HUES48 (cell line): ENCODE measurements at regions not wholly inside any gene's neighbourhood (a gene's known extent, or its start where the extent isn't known, plus 50 kb on each side); places are given as distances from the start of the nearest gene placed in this dataset.
"Not testable (repeated sequence)": the region's sequence is repeated elsewhere in the genome, so short reads cannot be mapped to it uniquely, and the experiment has no call there.

Experiments used
- H3K27ac ChIP-seq: one replicate; pipeline ENCODE4 v1.7.0; 2013; ENCODE audit warnings: low read depth, low read length, inconsistent platforms
- H3K27me3 ChIP-seq: 2 replicates; pipeline ENCODE4 v1.6.1; 2013; ENCODE audit warnings: mild to moderate bottlenecking, low read length; ENCODE audit not compliant: control insufficient read depth, insufficient read depth
- H3K36me3 ChIP-seq: 2 replicates; pipeline ENCODE4 v1.6.1; 2013; ENCODE audit warnings: low read length; ENCODE audit not compliant: control insufficient read depth, insufficient read depth
- H3K4me1 ChIP-seq: 2 replicates; pipeline ENCODE4 v1.6.1; 2013; ENCODE audit warnings: mild to moderate bottlenecking, low read length; ENCODE audit not compliant: control insufficient read depth, insufficient read depth
- H3K4me3 ChIP-seq: 2 replicates; pipeline ENCODE4 v1.5.1; 2013; ENCODE audit warnings: mild to moderate bottlenecking, low read depth, low read length
- H3K9ac ChIP-seq: 2 replicates; pipeline ENCODE4 v1.6.1; 2013; ENCODE audit warnings: mild to moderate bottlenecking, low read depth, low read length, moderate library complexity
- H3K9me3 ChIP-seq: 2 replicates; pipeline ENCODE4 v1.6.1; 2013; ENCODE audit warnings: low read length; ENCODE audit not compliant: control insufficient read depth, insufficient read depth

DNA sequence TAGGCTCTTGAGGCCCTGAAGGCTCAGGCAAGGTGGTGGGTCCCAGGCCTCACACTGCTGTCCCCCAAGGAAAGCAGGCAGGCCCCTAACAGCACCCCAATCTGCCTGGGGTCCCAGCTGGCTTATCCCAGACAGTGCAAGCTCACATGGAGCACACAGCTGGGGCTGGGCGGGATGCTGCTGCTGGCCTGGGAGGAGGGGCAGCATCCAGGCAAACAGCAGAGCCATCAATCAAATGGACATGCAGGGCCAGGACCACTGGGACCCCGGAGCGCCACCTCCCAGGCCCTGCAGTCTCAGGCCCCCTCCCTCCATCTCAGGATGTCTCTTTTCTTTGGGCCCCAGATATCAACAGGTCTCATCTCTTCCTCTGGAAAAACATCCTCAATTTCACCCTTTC is 140.3 kb downstream of the BRD1 start:
- Histone ChIP-seq H3K4me1 (no peaks in the 10 kb centered on the region), H3K36me3 (no peaks in the 10 kb centered on the region), H3K9me3 (no peaks in the 10 kb centered on the region), H3K27me3 (no peaks in the 10 kb centered on the region), H3K27ac (no peak overlapping the region), H3K9ac (no peak overlapping the region), H3K4me3 (no peak overlapping the region)

DNA sequence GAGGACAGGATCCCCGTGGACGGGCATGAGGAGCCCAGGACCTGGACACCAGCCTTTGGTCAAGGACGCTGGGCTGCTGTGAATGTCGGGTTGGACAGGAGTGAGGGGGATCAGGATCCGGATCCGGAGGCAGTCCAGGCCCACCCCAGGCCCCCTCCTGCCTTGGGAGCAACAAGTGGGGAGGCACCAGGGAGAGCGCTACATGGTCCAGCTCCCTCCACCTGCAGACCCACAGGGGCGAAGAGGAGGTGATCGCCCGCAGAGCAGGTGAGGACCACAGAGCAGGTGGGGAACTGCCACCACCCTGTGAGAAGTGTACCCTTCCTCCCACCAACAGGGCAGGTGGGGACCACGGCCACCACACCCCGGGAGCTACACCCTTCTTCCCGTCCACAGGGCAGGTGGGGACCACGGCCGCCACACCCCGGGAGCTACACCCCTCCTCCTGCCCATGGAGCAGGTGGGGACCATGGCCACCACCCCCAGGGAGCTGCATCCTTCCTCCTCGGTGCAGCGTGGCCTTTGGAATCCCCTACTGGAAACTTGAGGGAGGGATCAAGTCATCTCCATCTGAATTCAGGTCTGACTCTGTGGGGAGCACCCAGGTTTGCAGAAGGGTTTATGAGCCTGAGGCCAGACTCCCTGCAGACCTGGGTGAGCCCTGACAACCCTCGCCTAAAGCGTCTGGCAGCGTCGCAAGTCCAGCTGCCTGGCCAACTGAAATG is 141.0 kb downstream of the BRD1 start:
- no peak overlapping the region for H3K4me3 ChIP-seq
- H3K9me3 ChIP-seq, result no peaks in the 10 kb centered on the region
- H3K9ac ChIP-seq, result no peak overlapping the region
- H3K27me3 ChIP-seq, result no peaks in the 10 kb centered on the region
- no peak overlapping the region for H3K27ac ChIP-seq
- H3K36me3 ChIP-seq, result no peaks in the 10 kb centered on the region
- no peaks in the 10 kb centered on the region for H3K4me1 ChIP-seq

DNA sequence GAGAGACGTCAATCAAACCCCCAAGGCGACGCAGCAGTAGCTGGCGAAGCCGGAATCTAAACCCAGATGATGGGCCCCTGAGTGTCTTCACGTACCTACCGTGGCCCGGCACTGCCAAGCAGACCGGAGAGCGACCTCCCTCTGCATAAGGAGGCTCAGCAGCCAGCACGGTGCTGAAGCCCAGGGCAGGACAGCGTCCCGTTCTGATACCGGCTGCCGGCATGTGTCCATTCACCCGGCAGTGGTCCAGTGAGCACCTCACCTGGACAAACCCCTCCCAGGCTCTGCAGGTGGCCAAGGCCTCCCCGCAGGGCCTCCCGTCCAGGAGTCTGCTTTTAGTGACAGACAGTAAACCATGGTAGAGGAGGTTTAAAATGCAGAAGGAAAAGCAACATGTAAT is 142.0 kb downstream of the BRD1 start:
- H3K36me3 ChIP-seq, result no peaks in the 10 kb centered on the region
- no peaks in the 10 kb centered on the region for H3K4me1 ChIP-seq
- H3K4me3 ChIP-seq, result no peak overlapping the region
- no peaks in the 10 kb centered on the region for H3K27me3 ChIP-seq
- no peak overlapping the region for H3K9ac ChIP-seq
- H3K9me3 ChIP-seq, result no peaks in the 10 kb centered on the region
- H3K27ac ChIP-seq, result no peak overlapping the region

DNA sequence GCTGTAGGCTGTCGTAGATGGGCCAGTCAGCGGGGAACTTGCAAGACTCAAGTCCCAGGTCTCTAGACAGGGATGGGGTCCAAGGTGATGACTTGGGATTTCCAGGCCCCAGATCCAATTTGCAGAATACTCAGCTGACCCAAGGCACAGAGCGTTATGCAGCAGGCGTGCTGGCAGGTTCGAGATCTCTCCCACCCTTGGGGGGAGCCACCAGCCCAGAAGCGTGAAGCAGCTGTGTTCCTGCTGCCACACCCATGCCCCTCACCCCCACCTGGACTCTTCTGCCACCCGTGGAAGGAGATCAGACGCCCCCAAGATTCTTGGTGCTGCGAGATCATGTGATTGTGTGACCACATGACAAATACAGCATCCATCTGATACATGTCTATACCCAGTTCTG is 142.6 kb downstream of the BRD1 start:
- no peaks in the 10 kb centered on the region for H3K27me3 ChIP-seq
- H3K4me3 ChIP-seq, result no peak overlapping the region
- no peaks in the 10 kb centered on the region for H3K9me3 ChIP-seq
- no peaks in the 10 kb centered on the region for H3K4me1 ChIP-seq
- H3K36me3 ChIP-seq, result no peaks in the 10 kb centered on the region
- no peak overlapping the region for H3K27ac ChIP-seq
- H3K9ac ChIP-seq, result no peak overlapping the region

DNA sequence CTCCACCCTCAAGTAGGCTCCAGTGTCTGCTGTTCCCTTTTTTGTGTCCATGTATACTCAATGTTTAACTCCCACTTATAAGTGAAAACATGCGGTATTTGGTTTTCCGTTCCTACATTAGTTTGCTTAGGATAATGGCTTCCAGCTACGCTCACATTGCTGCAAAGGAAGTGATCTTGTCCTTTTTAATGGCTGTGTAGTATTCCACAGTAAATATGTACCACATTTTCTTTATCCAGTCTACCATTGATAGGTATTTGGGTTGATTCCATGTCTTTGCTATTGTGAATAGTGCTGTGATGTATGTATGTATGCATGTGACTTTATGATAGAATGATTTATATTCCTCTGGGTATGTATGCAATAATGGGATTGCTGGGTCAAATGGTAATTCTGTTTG is 144.6 kb downstream of the BRD1 start:
- H3K4me1 ChIP-seq, result no peaks in the 10 kb centered on the region
- no peaks in the 10 kb centered on the region for H3K27me3 ChIP-seq
- no peak overlapping the region for H3K27ac ChIP-seq
- no peak overlapping the region for H3K4me3 ChIP-seq
- no peak overlapping the region for H3K9ac ChIP-seq
- no peaks in the 10 kb centered on the region for H3K9me3 ChIP-seq
- no peaks in the 10 kb centered on the region for H3K36me3 ChIP-seq

DNA sequence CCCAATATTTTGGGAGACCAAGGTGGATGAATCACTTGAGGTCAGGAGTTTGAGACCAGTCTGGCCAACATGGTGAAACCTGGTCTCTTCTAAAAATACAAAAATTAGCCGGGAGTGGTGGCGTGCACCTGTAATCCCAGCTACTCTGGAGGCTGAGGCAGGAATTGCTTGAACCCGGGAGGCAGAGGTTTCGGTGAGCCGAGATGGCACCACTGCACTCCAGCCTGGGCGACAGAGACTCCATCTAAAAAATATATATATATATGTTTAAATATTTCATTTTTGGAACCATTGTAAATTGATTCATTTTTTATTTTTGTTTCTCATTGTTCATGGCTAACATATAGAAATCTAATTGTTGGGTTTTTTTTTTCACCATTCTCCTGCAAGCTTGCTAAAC is 146.9 kb downstream of the BRD1 start:
- H3K9me3 ChIP-seq, result not testable (repeated sequence)

DNA sequence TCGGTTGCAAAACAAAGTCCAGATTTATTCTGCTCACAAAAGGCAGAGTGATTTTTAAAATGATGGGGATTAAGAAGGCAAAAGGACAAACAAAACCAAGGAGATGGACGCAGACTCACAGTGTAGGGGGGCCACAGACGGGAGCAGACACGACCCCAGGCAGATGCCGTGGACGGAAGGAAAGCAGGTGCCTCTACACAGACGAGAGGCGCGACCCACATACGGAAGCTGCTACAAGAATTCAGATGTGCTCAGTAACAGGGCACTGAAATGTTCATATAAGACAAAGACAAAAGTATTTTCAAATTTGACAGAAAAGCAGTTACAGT is 148.9 kb downstream of the BRD1 start:
- Histone ChIP-seq H3K27ac (no peak overlapping the region), H3K9ac (no peak overlapping the region), H3K27me3 (peaks cover 9% of the 10 kb centered on the region)

More for the DNA sequence above, 146.9 kb downstream of the BRD1 start:
- not testable (repeated sequence) for H3K4me3 ChIP-seq, H3K27me3 ChIP-seq, H3K9ac ChIP-seq, H3K27ac ChIP-seq, H3K36me3 ChIP-seq, H3K4me1 ChIP-seq

DNA sequence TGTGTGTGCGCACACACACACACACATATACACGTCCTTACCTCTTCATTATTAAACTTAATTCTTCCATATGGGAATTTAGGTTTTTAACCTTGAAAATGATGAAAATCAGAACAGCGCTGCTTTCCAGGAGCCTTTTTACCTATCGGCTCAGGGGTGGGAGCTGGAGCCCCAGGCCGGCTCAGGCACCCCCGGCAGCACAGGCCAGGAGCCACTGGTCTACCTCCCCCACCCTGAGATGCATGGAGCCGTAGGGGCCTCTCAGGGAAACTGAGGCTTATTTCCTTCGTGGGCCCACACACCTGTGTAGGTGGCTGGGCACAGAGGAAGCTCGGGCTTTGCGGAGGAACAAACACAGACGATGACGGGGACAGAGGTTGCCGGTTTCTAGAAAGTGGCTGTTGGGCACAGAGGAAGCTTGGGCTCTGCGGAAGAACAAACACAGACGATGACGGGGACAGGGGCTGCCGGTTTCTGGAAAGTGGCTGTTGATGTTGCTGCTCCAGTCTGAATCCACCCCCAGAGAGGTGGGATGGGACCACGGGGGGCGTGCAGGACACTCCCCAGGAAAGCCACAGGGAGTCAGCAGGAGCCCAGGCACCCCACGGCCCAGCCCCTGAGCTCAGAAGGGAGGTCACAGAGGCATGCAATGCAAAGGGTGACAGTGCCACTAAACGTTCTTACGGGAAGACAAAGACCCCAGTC is 149.4 kb downstream of the BRD1 start:
- Histone ChIP-seq H3K27ac (no peak overlapping the region), H3K4me3 (no peak overlapping the region), H3K4me1 (no peaks in the 10 kb centered on the region), H3K9me3 (no peaks in the 10 kb centered on the region), H3K36me3 (no peaks in the 10 kb centered on the region), H3K27me3 (peaks cover 11% of the 10 kb centered on the region), H3K9ac (no peak overlapping the region)

More for the DNA sequence above, 148.9 kb downstream of the BRD1 start:
- H3K4me3 ChIP-seq, result no peak overlapping the region
- no peaks in the 10 kb centered on the region for H3K36me3 ChIP-seq
- no peaks in the 10 kb centered on the region for H3K4me1 ChIP-seq
- no peaks in the 10 kb centered on the region for H3K9me3 ChIP-seq

DNA sequence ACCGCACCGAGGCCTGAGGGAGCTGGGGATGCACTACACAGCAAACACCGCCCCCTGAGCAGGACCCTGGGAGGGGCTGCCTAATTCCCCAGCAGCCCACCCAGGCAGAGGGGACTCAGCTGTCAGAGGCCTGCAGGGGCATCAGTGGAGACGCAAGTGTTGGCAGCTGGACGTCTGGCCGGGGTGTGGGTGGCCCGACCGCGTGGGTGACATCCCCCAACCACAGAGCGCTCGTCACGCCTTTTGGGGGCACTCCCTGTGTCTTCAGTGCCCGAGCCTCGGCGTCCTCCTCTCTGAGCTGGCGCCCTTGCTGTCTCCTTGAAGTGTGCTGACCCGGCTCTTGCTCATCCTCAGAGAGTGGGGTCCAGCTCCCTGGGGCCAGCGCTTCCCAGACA is 150.2 kb downstream of the BRD1 start:
- Histone ChIP-seq H3K4me1 (no peaks in the 10 kb centered on the region), H3K9ac (no peak overlapping the region), H3K27me3 (peaks cover 17% of the 10 kb centered on the region), H3K4me3 (no peak overlapping the region), H3K9me3 (no peaks in the 10 kb centered on the region), H3K27ac (no peak overlapping the region), H3K36me3 (no peaks in the 10 kb centered on the region)

DNA sequence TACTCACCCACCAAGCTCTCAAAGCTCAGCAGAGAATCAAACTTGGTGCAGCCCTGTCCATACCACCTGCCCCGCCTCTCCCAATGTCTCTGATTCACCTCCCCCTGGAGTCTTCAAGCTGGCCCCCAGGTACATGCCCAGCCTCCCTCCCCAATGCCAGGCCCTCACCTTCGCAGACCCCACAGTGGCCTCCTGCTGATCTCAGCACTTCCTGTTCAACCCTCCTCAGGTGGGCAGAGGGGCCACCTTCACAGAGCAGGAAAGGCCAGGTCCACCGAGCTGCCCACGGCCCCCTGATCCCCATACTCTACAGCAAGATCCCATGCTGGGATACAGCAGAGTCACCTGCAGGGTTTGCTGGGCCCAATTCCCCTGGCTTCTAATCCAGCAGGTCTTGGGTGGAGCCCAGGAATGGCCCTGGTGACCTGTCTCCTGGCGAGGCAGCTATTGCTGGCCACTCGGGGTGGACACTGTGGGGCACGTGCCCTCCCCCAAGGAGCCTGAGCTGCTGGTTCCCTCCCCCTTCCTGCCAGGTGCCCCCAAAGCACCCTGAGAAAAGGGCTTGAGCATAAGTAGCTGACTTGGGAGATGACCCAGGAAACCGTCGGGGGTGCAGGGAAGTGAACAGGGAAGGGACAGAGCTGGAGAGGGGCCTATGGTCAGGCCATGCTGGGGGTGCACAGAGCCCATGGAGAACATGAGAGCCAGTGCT is 150.7 kb downstream of the BRD1 start:
- Histone ChIP-seq H3K27me3 (peaks cover 21% of the 10 kb centered on the region), H3K4me1 (no peaks in the 10 kb centered on the region), H3K9me3 (no peaks in the 10 kb centered on the region), H3K27ac (no peak overlapping the region), H3K36me3 (no peaks in the 10 kb centered on the region), H3K4me3 (no peak overlapping the region), H3K9ac (no peak overlapping the region)

DNA sequence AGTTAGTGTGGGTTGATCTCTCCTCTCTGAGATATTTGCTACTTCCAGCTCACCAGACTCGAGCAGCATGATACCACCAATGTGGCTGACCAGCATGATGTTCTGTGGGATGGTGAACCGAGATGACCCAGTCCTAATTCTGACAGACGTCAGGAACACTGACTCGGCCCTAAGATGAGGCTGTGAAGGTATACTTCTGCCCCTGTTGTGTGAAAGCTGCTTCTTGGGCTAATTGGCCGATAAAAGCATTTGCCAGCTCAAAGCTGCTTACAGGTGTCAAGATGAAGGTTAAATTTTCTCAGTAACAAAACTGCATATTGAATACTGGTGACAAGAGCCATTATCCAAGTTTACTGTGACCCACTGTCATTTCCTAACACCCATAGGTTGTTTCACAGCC is 151.4 kb downstream of the BRD1 start:
- Histone ChIP-seq H3K9me3 (no peaks in the 10 kb centered on the region), H3K36me3 (no peaks in the 10 kb centered on the region), H3K4me1 (peaks cover 7% of the 10 kb centered on the region; the same call in 1 of the 2 replicates), H3K27me3 (peaks cover 28% of the 10 kb centered on the region), H3K9ac (no peak overlapping the region), H3K27ac (no peak overlapping the region), H3K4me3 (no peak overlapping the region)
